IPS-18a (cell line): ENCODE measurements at regions not wholly inside any gene's neighbourhood (a gene's known extent, or its start where the extent isn't known, plus 50 kb on each side); places are given as distances from the start of the nearest gene placed in this dataset.

Experiments used
- H3K27ac ChIP-seq: one replicate; pipeline ENCODE4 v1.5.1; 2013; ENCODE audit warnings: low read length
- H3K27me3 ChIP-seq: one replicate; pipeline ENCODE4 v1.6.1; 2013; ENCODE audit warnings: mild to moderate bottlenecking, low read length; ENCODE audit not compliant: control insufficient read depth, insufficient read depth
- H3K36me3 ChIP-seq: one replicate; pipeline ENCODE4 v1.6.1; 2013; ENCODE audit warnings: low read depth, low read length; ENCODE audit not compliant: control insufficient read depth
- H3K4me1 ChIP-seq: one replicate; pipeline ENCODE4 v1.6.1; 2013; ENCODE audit warnings: low read depth, low read length; ENCODE audit not compliant: control insufficient read depth
- H3K4me3 ChIP-seq: one replicate; pipeline ENCODE4 v1.5.1; 2013; ENCODE audit warnings: low read length
- H3K9ac ChIP-seq: one replicate; pipeline ENCODE4 v1.6.1; 2013; ENCODE audit warnings: mild to moderate bottlenecking, low read length, moderate library complexity
- H3K9me3 ChIP-seq: one replicate; pipeline ENCODE4 v1.6.1; 2013; ENCODE audit warnings: low read depth, low read length; ENCODE audit not compliant: control insufficient read depth

GRCh38 chr13:83592095-83592494 lies 290.2 kb downstream of the SLITRK1 start:
- no peaks in the 10 kb centered on the region for H3K36me3 ChIP-seq
- no peak overlapping the region for H3K27ac ChIP-seq
- H3K9ac ChIP-seq: no peak overlapping the region
- H3K27me3 ChIP-seq: no peaks in the 10 kb centered on the region
- no peak overlapping the region for H3K4me3 ChIP-seq
- H3K4me1 ChIP-seq: no peaks in the 10 kb centered on the region
- H3K9me3 ChIP-seq: no peaks in the 10 kb centered on the region

GRCh38 chr13:83589814-83590213 lies 292.5 kb downstream of the SLITRK1 start:
- Histone ChIP-seq H3K9me3 (no peaks in the 10 kb centered on the region), H3K4me1 (no peaks in the 10 kb centered on the region), H3K4me3 (no peak overlapping the region), H3K27me3 (no peaks in the 10 kb centered on the region), H3K9ac (no peak overlapping the region), H3K27ac (no peak overlapping the region), H3K36me3 (no peaks in the 10 kb centered on the region)

- no peak overlapping the region for H3K4me3 ChIP-seq
- H3K9me3 ChIP-seq: no peaks in the 10 kb centered on the region
- no peaks in the 10 kb centered on the region for H3K36me3 ChIP-seq
- H3K4me1 ChIP-seq: no peaks in the 10 kb centered on the region
- no peak overlapping the region for H3K9ac ChIP-seq
- H3K27ac ChIP-seq: no peak overlapping the region
- H3K27me3 ChIP-seq: no peaks in the 10 kb centered on the region
Observed at GRCh38 chr13:83577183-83577582, 305.1 kb downstream of the SLITRK1 start.

- H3K4me1 ChIP-seq: no peaks in the 10 kb centered on the region
- no peak overlapping the region for H3K9ac ChIP-seq
- no peak overlapping the region for H3K27ac ChIP-seq
- no peak overlapping the region for H3K4me3 ChIP-seq
- H3K27me3 ChIP-seq: no peaks in the 10 kb centered on the region
- H3K9me3 ChIP-seq: no peaks in the 10 kb centered on the region
- H3K36me3 ChIP-seq: no peaks in the 10 kb centered on the region
Observed at GRCh38 chr13:83568019-83568418, 314.3 kb downstream of the SLITRK1 start.

- H3K9ac ChIP-seq: no peak overlapping the region
- H3K4me3 ChIP-seq: no peak overlapping the region
- H3K27ac ChIP-seq: no peak overlapping the region
- no peaks in the 10 kb centered on the region for H3K27me3 ChIP-seq
- no peaks in the 10 kb centered on the region for H3K4me1 ChIP-seq
- no peaks in the 10 kb centered on the region for H3K9me3 ChIP-seq
- H3K36me3 ChIP-seq: no peaks in the 10 kb centered on the region
Observed at GRCh38 chr13:83563499-83563898, 318.8 kb downstream of the SLITRK1 start.

- H3K9ac ChIP-seq: no peak overlapping the region
- no peaks in the 10 kb centered on the region for H3K27me3 ChIP-seq
- no peaks in the 10 kb centered on the region for H3K36me3 ChIP-seq
- H3K4me3 ChIP-seq: no peak overlapping the region
- no peaks in the 10 kb centered on the region for H3K4me1 ChIP-seq
- H3K9me3 ChIP-seq: no peaks in the 10 kb centered on the region
- H3K27ac ChIP-seq: no peak overlapping the region
Observed at GRCh38 chr13:83557845-83558244, 324.4 kb downstream of the SLITRK1 start.

- no peak overlapping the region for H3K4me3 ChIP-seq
- no peaks in the 10 kb centered on the region for H3K36me3 ChIP-seq
Observed at GRCh38 chr13:83549671-83550070, 332.6 kb downstream of the SLITRK1 start.

GRCh38 chr13:83547043-83547442 lies 335.2 kb downstream of the SLITRK1 start:
- Histone ChIP-seq H3K9ac (no peak overlapping the region), H3K27ac (no peak overlapping the region), H3K27me3 (no peaks in the 10 kb centered on the region), H3K4me3 (no peak overlapping the region), H3K4me1 (peaks cover 3% of the 10 kb centered on the region), H3K36me3 (no peaks in the 10 kb centered on the region), H3K9me3 (no peaks in the 10 kb centered on the region)

More at GRCh38 chr13:83549671-83550070, 332.6 kb downstream of the SLITRK1 start:
- Histone ChIP-seq H3K4me1 (peaks cover 3% of the 10 kb centered on the region), H3K27ac (no peak overlapping the region), H3K9ac (no peak overlapping the region), H3K27me3 (no peaks in the 10 kb centered on the region), H3K9me3 (no peaks in the 10 kb centered on the region)

GRCh38 chr13:83546476-83546875 lies 335.8 kb downstream of the SLITRK1 start:
- H3K9ac ChIP-seq: no peak overlapping the region
- no peaks in the 10 kb centered on the region for H3K27me3 ChIP-seq
- no peaks in the 10 kb centered on the region for H3K36me3 ChIP-seq
- H3K27ac ChIP-seq: no peak overlapping the region
- no peak overlapping the region for H3K4me3 ChIP-seq
- no peaks in the 10 kb centered on the region for H3K9me3 ChIP-seq
- H3K4me1 ChIP-seq: peaks cover 3% of the 10 kb centered on the region

- no peak overlapping the region for H3K27ac ChIP-seq
- no peaks in the 10 kb centered on the region for H3K9me3 ChIP-seq
- H3K4me3 ChIP-seq: no peak overlapping the region
- H3K36me3 ChIP-seq: no peaks in the 10 kb centered on the region
- H3K9ac ChIP-seq: no peak overlapping the region
- H3K4me1 ChIP-seq: no peaks in the 10 kb centered on the region
- H3K27me3 ChIP-seq: no peaks in the 10 kb centered on the region
Observed at GRCh38 chr13:83538636-83539035, 343.6 kb downstream of the SLITRK1 start.

- Histone ChIP-seq H3K27me3 (no peaks in the 10 kb centered on the region), H3K4me3 (no peak overlapping the region), H3K36me3 (no peaks in the 10 kb centered on the region), H3K27ac (no peak overlapping the region), H3K9ac (no peak overlapping the region), H3K9me3 (no peaks in the 10 kb centered on the region), H3K4me1 (no peaks in the 10 kb centered on the region)
Observed at GRCh38 chr13:83536941-83537340, 345.3 kb downstream of the SLITRK1 start.

- Histone ChIP-seq H3K9me3 (no peaks in the 10 kb centered on the region), H3K36me3 (no peaks in the 10 kb centered on the region), H3K27me3 (no peaks in the 10 kb centered on the region), H3K9ac (no peak overlapping the region), H3K27ac (no peak overlapping the region), H3K4me1 (no peaks in the 10 kb centered on the region), H3K4me3 (no peak overlapping the region)
Observed at GRCh38 chr13:83536153-83536552, 346.1 kb downstream of the SLITRK1 start.
